ENCODE measurements at regions not wholly inside any gene's neighbourhood (a gene's known extent, or its start where the extent isn't known, plus 50 kb on each side); places are given as distances from the start of the nearest gene placed in this dataset.

DNA sequence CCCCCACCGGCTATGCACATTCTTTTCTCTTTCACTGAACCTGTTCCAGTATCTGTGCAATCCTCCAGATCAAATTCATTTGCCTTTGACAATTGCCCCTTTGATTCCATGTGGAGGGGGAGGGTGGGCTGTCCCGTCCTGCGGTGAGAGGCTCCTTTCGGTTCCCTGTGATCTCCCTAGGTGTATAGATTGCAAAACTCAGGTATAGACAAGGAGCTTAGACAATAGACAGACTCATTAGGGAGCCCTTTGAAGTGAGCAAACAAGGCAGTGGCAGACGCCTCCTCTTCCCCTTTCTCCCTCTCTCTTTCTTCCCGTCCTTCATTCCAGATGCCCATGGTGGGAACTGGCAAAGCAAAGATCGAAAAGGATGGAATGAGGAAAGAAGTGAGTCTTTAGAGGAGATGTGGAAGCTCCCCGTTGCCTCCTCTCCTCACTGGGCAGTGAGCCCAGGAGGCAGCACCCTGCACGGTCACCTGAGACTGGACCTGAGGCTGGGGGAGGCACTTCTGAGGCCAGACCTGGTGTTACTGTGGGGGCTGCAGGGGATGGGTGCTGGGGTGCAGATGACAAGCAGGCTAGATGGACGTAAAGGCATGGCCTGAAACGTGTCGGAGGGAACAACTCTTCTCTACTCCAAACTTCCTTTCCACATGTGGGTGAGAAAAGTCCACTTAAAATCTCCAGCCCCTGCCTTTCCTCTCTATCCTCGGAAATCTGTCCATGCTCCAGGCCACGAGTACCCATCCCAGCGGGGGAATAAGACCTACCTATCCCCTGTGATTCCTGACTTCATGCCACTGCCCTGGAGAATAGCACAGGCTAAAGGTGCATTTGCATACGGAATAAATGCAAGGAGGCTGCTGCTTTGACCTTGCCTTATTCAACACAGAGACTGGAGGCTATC, 256.6 kb upstream of the FOXQ1 start:
- TF ChIP-seq, protein P1, sequence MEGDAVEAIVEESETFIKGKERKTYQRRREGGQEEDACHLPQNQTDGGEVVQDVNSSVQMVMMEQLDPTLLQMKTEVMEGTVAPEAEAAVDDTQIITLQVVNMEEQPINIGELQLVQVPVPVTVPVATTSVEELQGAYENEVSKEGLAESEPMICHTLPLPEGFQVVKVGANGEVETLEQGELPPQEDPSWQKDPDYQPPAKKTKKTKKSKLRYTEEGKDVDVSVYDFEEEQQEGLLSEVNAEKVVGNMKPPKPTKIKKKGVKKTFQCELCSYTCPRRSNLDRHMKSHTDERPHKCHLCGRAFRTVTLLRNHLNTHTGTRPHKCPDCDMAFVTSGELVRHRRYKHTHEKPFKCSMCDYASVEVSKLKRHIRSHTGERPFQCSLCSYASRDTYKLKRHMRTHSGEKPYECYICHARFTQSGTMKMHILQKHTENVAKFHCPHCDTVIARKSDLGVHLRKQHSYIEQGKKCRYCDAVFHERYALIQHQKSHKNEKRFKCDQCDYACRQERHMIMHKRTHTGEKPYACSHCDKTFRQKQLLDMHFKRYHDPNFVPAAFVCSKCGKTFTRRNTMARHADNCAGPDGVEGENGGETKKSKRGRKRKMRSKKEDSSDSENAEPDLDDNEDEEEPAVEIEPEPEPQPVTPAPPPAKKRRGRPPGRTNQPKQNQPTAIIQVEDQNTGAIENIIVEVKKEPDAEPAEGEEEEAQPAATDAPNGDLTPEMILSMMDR (IDR thresholded peaks at IDR 0.05; ENCODE audit: poor library complexity), result no peak
- TF ChIP-seq EZH2 (IDR thresholded peaks at IDR 0.05; ENCODE audit: borderline replicate concordance) (no peak), EZH2phosphoT487 (IDR thresholded peaks at IDR 0.05; ENCODE audit: low read depth, severe bottlenecking, unreplicated experiment) (no peak)

Data from hepatocyte (in vitro differentiated cells).